ENCODE measurements at regions not wholly inside any gene's neighbourhood (a gene's known extent, or its start where the extent isn't known, plus 50 kb on each side); places are given as distances from the start of the nearest gene placed in this dataset.

- Mint-ChIP-seq H3K9me3 (no peaks in the 10 kb centered on the region), H3K4me1 (peaks cover 4% of the 10 kb centered on the region), H3K27ac (no peak overlapping the region), H3K27me3 (ENCODE audit: insufficient read depth, low read depth, poor library complexity) (peaks cover 3% of the 10 kb centered on the region), H3K4me3 (no peak overlapping the region), H3K36me3 (ENCODE audit: low read depth) (no peaks in the 10 kb centered on the region)
- H3K9me2 ChIP-seq (ENCODE audit: insufficient read depth) = peaks cover 4% of the 10 kb centered on the region
- no peaks in the 10 kb centered on the region for H3F3A ChIP-seq (replicated peaks; ENCODE audit: low read depth)
- no peak for TF ChIP-seq JUNB (IDR thresholded peaks at IDR 0.05; ENCODE audit: unreplicated experiment)
- TF ChIP-seq EZH2phosphoT487 (IDR thresholded peaks at IDR 0.05; ENCODE audit: unreplicated experiment) = no peak
- TF ChIP-seq ETS1 (IDR thresholded peaks at IDR 0.05) = no peak
- TF ChIP-seq STAT1 (IDR thresholded peaks at IDR 0.05; ENCODE audit: unreplicated experiment) = no peak
- TF ChIP-seq CTCF (conservative IDR thresholded peaks at IDR 0.05; ENCODE audit: low read depth in 2 of 2) = no peak
- TF ChIP-seq ZNF114 (CRISPR knock-in tag; IDR thresholded peaks at IDR 0.05) = no peak
- no peak for TF ChIP-seq NANOG (IDR thresholded peaks at IDR 0.05; ENCODE audit: borderline replicate concordance)
- TF ChIP-seq ZNF331 (CRISPR knock-in tag; IDR thresholded peaks at IDR 0.05; ENCODE audit: low read depth) = no peak
- TF ChIP-seq POLR2AphosphoS5 (IDR thresholded peaks at IDR 0.05; ENCODE audit: low read depth) = no peak
- no peak for TF ChIP-seq REST (IDR thresholded peaks at IDR 0.05; ENCODE audit: unreplicated experiment)
- no peak for TF ChIP-seq ZNF462 (CRISPR knock-in tag; IDR thresholded peaks at IDR 0.05)
- TF ChIP-seq CREB1 (CRISPR knock-in tag; IDR thresholded peaks at IDR 0.05; ENCODE audit: low read depth) = no peak
- TF ChIP-seq EZH2 (IDR thresholded peaks at IDR 0.05; ENCODE audit: low read depth, unreplicated experiment) = no peak
- no peak for DNase-seq (ENCODE audit: low spot score)
- H3K27ac ChIP-seq (ENCODE audit: low read depth) = no peak overlapping the region
- no peak for ATAC-seq
- no peaks in the 10 kb centered on the region for H3K27me3 ChIP-seq (ENCODE audit: insufficient read depth)
- no peaks in the 10 kb centered on the region for H3K36me3 ChIP-seq (ENCODE audit: insufficient read depth)
- H3K79me2 ChIP-seq (replicated peaks; ENCODE audit: insufficient read depth) = no peaks in the 10 kb centered on the region
- no peak overlapping the region for H3K4me3 ChIP-seq
- H2AFZ ChIP-seq = no peak overlapping the region
- no peaks in the 10 kb centered on the region for H3K4me1 ChIP-seq (ENCODE audit: insufficient read depth)
- H4K20me1 ChIP-seq (replicated peaks; ENCODE audit: insufficient read depth) = no peaks in the 10 kb centered on the region
- no peak overlapping the region for H3K4me2 ChIP-seq
Measured at GRCh38 chr16:79355600-79356358, 244.8 kb downstream of the MAF start.
